NCI-H526 (cell line): ENCODE measurements at regions not wholly inside any gene's neighbourhood (a gene's known extent, or its start where the extent isn't known, plus 50 kb on each side); places are given as distances from the start of the nearest gene placed in this dataset.
A peak's percentile ranks its signal among the peaks of the same experiment; 100 is the strongest.

Source experiments
- DNase-seq, 2 experiments: peaks; one replicate each; lab custom pipeline; 2025; lab: John Stamatoyannopoulos, UW

GRCh38 chr7:85890244-85890811 is 703.5 kb upstream of the SEMA3D start:
- DNase-seq, result peak in 1 of 2 experiments; percentile 64

- no peak for DNase-seq
These were observed 700.3 kb upstream of the SEMA3D start for GRCh38 chr7:85887133-85887532.

DNA sequence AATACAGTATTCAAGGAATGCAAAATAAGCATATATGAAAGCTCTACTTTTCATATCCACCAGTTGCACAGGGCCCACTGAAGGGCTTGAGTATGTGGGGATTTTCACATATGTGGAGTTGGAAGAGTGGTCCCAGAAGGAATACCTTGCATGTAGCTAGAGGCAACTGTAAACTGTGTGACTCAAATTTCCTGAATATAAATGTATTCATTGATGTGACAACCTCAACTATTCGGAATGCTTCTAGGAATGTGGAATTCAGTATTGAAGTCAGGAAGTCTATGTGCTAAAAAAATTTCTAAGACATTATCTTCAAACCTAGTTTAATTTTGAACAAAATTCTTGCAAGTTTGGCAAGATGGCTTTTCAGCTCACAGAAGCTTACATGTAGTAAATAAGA is 695.5 kb upstream of the SEMA3D start:
- no peak for DNase-seq

DNA sequence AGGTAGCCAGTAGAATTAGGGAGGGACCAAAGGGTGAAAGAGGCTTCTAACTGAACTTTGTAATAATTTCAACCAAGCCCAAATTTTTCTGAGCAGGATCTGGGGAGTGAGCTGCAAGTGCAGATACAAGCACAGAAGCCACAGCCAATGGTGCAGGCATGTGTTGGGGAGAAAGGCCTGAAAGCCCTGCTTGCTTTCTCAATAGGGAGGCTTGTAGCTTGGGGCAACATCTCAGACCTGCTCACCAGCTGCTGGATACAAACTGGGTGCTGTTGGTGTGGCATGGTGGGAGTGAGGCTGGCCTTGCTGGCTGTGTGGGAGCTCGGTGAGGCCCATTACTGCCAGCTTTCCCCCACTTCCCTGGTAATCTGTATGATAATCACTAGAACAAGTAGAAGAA is 688.5 kb upstream of the SEMA3D start:
- DNase-seq, result no peak

DNA sequence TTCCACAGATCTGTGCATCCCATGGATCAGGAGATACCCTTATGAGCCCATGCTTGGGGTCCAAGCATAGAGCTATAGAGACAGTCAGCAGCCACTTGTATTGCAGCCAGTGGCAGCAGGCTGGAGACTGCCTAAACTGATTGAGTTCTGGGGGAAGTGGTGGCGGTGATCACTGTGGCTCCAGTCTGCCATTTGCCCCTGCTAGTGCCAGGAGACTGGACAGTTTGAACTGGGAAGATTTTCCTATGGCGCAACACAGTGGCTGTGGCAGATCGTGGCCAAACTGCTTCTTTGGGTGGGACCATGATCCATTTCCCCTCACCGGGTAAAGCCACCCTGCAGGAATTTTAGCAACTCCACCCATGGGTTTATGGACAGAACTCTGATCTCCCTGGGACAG is 679.7 kb upstream of the SEMA3D start:
- DNase-seq, result no peak

DNA sequence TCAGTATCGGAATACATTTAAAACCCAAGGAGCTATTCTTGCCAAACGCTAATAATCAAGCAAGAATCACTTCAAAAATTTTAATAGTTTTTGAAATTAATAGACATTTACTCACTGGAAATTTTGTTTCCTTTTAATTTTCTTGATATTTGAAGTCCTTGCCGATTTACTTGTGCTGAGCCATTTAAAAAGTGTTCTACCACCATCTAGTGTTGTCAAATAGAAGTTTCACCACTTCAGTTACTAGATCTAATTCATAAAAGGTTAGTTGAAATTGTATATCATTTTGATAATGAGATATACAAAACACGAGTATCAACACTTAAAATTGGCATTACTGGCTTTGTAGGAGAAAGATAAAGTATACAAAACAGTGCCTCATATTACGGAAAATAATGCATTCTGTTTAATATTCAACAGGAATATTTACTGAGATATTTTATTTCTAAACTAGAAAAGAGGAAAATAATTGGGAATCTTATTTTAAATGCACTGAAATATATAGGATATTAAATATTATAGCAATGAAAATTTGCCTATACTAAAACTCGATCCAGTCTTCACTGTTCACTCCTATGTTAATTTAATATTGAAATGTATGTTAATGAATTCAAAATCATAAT is 664.8 kb upstream of the SEMA3D start:
- DNase-seq, result peak; percentile 49 to 66

GRCh38 chr7:85850381-85850780 is 663.5 kb upstream of the SEMA3D start:
- DNase-seq, result no peak

DNA sequence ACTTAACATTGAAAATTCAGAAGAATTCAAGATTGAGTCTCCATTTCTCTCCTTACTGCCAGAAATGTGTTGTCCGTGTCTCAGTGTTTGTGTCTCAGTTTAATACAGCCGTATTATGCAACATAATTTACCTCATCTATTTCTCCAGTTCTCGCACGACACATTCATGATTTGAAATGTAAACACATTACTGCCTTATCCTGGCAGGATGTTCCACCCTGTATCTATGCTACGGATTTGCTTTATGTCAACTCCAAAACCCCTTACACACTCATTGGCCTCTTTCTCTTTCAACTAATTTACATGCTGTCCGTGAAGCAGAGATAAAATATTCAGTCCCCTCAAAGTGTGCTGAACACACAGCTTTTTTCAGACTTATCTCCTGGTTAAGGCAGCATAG is 653.7 kb upstream of the SEMA3D start:
- DNase-seq, result peak; percentile 89

GRCh38 chr7:85833066-85833465 is 646.2 kb upstream of the SEMA3D start:
- DNase-seq, result no peak

DNA sequence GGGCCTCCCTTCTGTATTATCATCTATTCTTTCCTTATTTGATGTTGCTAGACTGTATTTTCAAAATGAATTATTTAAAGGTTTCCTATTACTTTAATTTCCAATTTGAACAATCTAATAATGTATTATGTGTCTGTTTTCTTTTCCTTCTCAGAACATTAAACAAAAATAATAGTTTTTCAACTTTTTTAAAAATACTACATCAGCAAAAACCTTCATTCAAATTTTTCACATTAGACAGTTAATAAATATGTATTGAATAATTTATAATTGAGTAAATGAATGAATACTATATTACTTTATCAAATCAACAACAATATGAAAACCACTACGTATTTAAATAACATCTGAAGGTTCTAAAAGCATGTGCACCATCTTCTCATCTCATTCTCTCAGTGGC is 644.1 kb upstream of the SEMA3D start:
- no peak for DNase-seq

DNA sequence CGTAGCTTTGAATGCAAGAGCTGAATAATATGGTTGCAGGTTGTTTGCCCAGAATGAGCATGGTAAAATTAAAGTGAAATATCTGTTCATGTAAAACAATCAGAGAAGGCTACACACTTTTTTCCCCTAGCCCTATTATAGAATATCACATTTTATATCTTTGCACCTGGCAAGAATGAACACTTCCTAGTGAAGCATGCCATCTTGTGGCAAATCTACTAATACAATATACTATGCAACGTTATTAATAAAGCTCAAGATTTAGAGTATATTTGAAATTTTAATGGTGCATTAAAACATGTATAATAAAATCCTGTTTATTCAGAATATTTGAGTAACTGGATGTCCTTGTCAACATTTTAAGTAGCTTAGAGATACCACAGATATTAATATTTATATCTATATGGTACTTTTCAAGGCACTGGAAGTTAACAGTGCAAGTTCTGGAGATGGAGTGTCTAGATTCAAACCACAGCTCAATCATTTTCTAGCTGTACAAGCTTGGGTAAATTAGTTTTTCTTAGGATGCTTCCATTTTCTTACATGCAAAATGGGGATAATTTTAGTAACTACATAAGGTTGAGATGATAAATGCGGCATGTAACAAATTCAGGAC is 643.1 kb upstream of the SEMA3D start:
- DNase-seq, result peak; percentile 32 to 71

DNA sequence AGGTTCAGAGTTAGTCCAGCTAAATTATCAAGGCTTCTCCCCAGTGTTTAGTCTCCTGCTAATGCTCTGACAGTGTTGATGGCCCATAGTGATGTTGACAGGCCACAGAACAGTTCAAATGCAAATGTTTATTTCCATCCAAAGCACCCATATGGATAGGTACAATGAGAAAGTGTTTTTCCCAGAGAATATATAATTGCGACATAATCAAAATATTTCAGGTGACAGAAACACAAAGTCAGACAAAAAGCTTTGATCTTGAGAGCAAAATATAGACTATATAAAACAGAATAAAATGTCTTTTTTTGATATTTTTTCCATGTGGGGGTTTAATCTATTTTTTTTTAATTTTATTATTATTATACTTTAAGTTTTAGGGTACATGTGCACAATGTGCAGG is 642.3 kb upstream of the SEMA3D start:
- peak; percentile 55 to 73 for DNase-seq

DNA sequence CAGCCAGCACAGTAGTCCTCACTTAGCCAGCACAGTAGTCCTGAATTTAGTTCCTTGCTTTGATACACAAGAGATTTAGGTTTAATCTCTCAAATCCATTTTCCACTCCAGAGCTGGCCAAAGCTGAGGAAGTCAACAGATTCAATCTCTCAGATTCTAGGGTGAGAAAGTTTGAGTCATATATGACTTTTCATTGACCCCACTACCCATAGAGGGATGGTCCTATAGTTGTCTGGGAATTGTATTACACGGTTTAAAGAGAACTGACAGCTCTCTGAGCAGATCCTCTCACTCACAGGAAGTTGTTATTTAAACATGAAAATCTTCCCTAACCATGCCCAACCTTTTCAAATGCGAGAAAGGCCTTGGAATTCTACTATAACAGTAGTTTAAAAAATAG is 641.8 kb upstream of the SEMA3D start:
- DNase-seq, result peak; percentile 17 to 25

DNA sequence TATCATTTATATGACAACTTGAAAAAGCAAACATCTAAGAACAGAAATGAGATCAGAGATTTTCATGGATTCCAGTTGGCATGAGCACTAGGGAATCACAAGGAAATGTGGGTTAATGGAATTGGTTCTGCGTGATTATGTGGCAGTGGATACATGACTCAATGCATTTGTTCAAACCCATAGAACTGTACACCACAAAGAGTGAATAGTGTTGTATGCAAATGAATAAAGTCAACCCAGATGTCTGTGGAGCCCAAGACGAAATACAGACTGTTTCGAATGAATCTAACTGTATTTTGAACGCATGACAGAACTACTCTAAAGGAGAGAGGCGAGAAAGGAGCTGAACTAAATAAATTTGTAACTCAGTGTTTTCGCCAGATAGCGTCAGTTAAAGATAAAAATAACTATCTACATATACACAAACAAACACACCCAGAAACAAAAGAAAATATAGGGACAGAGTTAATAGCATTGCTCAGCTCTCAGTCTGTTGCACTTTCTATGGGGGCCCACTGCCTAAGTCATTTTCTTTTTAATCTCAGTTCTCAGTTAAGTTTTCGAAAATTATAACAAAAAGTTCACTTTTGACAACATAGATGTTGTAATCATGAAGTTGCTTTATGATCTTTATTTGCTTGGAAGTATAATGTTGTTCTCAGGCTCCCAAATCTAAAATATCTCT is 636.7 kb upstream of the SEMA3D start:
- DNase-seq, result no peak

DNA sequence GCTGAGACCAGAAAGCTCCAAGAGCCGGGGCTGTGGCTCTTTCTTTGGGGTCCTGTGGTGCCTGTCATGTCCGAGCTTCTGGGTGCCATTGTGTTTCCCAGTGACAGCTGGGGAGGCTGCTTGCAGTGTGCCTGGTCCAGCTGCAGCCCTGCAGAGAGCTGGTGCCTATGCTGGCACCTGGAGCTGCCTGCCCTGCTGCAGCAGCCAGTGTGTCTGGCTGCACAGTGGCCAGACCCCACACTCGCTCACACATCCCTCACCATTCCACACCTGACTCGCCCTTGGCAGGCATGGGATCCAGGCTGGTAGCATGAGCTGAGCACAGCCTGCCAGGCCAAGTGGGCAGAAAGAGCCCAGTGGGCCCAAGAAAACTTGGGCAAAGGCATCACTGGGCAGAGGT is 635.1 kb upstream of the SEMA3D start:
- DNase-seq, result no peak

GRCh38 chr7:85820702-85821443 is 634.0 kb upstream of the SEMA3D start:
- DNase-seq, result no peak

DNA sequence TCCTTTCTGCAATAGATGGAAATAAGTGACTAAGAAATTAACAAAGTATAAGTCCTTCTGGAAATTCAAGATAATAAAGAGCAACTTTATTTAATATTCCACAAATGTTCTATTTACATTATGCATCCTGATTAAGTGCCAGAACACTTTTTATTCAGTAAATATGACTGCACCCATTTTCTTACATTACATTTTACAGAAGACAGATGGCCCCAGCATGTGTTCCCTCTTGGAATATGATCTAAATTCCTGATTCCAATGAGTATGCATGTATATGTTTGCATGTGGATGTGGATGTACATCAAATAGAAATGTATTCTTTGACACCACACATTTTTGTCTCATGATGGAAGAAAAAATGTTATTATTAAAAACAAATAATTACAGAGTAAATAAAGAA is 628.7 kb upstream of the SEMA3D start:
- DNase-seq, result no peak

GRCh38 chr7:85806321-85806720 is 619.5 kb upstream of the SEMA3D start:
- DNase-seq, result peak in 1 of 2 experiments; percentile 12

DNA sequence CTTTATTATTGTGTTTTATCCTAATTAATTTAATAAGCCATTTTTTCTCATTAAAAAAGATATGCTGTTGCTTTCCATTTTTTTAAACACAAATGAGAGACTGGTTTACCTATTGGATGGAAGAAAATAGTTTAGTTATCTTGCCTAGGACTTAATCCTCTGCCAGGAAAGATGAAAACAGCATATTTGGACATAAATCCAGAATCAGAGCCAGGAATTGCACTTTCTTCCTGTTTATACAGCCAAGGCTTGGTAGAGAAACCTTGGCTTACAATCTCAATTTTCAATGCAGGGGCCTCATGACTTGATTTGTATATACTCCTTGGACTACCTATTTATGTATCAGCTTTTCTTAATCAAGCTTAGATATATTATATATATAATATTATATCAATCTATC is 618.8 kb upstream of the SEMA3D start:
- no peak for DNase-seq

DNA sequence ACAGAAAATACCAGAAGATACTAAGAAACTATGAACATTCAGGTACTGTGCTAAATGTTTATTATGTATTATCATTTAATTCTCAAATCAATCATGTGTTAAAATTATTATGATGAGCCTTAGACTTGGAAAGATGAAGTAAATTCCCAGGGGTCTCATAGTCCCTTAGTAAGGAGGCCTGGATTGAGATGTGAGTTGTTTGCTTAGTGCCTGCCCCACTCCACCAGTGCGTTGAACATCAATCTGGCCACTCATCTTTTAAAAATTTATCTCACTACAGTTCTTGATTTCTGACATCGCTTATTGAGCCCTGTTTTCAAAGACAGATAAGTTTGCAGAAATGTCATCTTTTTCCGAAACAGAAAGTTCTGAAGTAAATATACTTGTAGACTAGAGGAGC is 618.4 kb upstream of the SEMA3D start:
- no peak for DNase-seq

GRCh38 chr7:85802211-85802610 is 615.4 kb upstream of the SEMA3D start:
- peak in 1 of 2 experiments; percentile 21 for DNase-seq

GRCh38 chr7:85796956-85797355 is 610.1 kb upstream of the SEMA3D start:
- no peak for DNase-seq
